GM18502 (cell line): ENCODE measurements at regions not wholly inside any gene's neighbourhood (a gene's known extent, or its start where the extent isn't known, plus 50 kb on each side); places are given as distances from the start of the nearest gene placed in this dataset.
"Not testable (repeated sequence)": the region's sequence is repeated elsewhere in the genome, so short reads cannot be mapped to it uniquely, and the experiment has no call there.

Experiments
- ATAC-seq: cut with Tn5 transposase; IDR thresholded peaks from one replicate; pipeline ENCODE4 v1.9.1; 2021; ENCODE audit warnings: mild to moderate bottlenecking; ENCODE audit not compliant: unreplicated experiment, poor library complexity

- no peak for ATAC-seq
These were observed 194.6 kb upstream of the EYA4 start for GRCh38 chr6:133046576-133046975.

DNA sequence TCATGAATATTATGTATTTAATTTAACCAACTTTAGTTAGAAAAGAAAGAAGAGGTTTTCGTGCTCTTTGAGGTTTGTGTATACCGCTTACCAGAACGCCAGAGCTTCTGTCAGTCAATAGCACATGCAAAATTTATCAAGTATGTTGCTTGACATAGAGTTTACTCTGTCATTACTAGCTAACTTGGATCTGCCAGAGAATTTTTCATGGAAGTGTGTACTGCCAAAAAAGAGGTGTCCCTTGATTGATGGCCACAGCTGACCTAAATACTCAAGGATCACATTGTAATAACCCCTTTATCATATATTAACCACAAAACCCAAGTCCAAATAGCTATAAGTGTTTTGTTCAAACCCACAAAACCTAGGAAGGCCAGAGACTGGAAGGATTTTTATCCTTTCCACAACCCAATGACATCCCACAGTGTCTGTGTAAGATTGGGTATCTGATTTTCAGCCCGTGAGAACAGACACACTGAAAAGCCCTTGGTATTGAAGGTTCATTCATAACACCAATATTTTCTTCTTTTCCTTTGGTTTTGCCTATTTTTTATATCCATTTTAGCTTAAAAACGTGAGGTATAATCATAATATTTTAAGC, 194.0 kb upstream of the EYA4 start:
- ATAC-seq = no peak

DNA sequence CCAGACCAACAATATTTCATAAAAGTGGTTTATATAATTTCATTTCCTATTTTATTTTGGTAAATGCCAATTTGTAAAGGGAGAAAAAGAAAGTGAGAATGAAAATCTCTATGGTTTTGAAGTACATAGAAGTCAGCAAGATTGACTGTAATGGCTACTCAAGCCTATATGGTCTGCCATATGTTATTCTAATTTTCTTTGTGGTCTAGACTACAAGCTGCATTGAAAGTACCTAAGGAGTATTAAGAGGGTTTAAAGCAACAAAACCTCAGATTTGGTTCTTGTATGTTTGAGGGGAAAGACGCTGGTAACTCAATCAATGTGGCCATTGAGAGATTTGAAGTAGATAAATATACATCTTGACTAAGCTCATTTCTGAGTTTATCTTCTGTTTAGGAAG, 193.5 kb upstream of the EYA4 start:
- ATAC-seq = no peak

DNA sequence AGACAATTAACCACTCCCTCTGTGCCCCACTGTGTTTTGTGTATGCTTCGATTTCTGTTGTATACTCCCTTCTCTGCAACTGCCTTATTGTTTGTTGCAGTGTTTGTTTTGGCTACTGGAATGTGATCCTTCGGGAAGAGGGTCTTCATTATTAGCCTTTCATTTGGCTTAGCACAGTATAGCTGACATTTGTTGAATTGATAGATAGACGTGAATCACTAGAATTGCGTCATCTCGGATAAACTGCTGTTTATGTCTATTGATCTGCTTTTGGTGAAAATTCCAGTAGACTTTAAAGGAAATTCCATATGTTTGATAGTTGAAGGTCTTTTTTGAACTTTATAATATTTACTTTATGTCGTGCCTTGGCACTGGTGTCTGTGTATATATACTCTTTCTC, 189.9 kb upstream of the EYA4 start:
- ATAC-seq = no peak

- ATAC-seq = no peak
These were observed 188.7 kb upstream of the EYA4 start for GRCh38 chr6:133052465-133052864.

DNA sequence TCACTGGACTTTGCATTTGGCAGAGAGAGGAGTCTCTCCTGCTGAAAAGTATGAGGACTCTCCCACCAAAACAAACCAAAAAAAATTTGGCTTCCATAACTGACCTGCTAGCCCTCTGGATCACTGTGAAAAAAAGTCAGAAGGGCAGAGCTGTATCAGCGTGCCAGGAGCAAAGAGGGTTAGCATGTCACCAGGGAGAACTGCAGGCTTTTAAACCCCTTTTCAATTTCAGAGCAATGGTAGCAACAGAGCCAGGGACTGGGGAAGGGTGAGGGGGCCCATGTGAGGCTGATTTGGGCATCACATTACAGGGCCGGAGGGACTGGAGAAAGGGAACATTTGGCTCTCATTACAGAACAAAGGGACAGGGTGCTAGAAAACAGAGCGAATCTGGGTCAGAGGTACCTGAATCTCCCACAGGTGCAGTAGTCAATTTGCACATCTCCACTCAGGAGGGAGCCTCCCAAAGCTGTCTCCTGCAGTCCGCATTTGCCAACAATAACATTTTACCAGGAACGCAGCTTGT, 185.7 kb upstream of the EYA4 start:
- no peak for ATAC-seq

DNA sequence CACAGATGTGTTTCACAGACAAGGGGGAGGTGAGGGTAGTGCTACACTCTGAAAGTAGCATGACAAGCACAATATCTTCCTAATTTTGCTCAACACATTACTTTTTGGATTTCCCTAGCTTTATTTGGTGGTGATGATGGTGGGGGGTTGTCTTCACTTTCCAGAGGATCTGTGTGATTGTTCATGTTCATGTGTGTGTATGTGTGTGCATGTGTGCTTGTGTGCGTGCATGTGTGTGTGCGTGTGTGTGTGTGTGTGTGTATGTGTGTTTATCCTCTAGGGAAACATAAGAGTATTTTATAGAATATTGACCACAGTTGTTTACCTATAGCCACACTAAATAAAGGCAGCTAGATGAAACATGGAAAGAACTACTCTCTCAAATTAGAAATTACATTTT, 183.8 kb upstream of the EYA4 start:
- no peak for ATAC-seq

DNA sequence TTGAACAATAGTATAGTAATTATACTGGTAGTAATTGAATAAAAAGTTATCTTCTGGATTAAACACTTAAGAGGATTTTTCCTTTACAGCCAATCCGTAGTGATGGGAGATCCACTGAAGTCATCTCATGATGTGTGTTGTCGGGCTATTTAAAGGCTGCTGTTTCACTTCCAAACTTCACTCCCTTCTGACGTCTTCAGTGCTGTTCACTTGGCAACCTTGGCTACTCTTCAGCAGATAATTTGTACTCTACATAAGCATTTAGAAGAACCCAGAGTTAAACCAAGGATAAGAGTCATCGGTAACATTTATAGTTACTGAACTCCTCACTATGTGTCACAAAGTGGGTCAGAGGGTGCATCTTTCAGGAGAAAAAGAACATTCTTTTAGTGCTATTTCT, 179.1 kb upstream of the EYA4 start:
- ATAC-seq = no peak

DNA sequence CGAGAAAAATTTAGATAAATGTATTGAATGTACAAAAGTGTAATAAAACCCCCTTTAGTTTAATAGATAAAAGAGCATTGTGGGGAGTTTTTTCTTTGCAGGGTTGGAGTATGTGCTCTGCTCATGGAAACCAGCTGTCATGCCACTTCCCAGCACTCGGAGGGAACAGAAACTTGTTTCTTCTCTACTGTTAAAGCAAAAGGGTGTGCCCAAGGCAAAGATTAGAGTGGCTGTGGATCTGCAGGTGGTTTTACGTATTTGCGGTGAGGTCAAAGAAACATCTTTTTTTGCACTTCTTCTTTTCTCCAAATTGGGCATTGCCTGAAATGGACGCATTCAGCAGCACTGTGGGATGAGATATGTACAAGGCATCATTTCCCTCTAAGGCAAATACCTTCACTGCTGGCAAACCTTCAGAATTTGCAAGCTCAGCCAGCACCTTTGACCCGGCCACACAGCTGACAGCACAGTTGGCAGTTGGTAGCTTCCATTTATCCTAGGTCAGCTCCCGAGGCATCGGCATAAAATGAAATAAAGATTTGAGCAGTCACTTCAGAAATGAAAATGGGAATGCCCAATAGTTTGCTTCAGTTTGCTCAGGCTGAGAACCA, 178.4 kb upstream of the EYA4 start:
- ATAC-seq = no peak

GRCh38 chr6:133067960-133068359, 173.2 kb upstream of the EYA4 start:
- ATAC-seq = no peak

DNA sequence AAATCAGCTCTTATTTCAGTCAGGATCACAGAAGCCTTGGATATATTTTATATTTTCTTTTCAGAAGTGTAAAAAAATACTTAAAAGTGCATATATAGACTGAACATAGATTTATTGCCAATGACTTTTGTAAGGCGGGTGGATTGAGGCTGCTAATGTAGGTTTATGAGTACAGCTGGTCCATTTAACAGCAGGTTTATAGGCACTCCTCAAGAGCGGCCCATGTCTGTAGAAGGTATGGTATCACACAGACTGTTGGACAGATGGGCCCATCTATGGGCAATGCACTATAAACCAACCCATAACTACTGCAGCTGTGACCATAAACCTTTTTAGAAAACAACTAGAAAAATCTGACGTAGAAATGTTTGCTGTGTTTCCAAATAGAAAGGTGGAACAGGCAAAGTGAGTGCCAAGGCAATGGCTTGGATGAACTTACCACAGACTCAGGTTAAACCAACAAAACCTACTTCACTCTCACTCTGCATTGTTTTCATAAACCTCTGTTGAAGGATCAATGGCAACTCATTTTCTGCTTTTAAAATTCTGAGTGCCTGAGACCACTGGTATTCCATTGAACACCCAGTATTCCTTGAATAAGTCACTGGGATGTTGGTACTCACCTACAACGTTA, 170.6 kb upstream of the EYA4 start:
- ATAC-seq = no peak

GRCh38 chr6:133079901-133080300, 161.3 kb upstream of the EYA4 start:
- no peak for ATAC-seq

DNA sequence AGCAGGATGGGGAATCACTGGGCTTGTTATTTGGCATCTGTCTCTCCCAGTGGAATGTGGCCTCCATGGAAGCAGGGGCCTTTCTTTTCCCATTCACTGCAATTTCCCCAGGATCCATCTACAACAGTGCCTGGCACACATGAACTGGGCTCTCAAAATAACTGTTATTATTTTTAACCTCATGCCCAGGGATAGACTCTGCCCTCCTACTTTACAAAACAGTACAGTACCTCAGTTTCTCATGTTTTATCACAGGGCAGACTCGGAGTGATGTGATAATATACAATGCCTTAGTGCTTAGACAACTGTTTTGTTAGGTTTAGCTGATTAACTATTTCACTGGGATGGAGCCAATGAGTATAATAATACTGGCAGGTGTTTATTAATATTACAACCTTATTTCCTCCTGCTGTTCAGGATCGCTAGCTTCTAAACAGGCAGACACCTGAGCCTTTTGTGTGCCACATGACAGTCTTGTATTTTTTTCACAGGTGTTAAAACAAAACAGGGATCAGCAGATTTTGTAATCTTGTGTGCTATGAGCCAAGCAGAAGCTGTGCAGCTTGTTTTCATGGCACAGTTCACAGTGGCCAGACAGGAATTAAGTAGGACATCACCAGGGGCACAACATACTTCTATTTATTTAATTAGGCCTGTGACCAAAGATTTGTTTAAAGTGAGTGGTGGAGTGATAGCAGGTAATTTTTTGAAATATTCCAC, 157.7 kb upstream of the EYA4 start:
- no peak for ATAC-seq

- ATAC-seq = no peak
These were observed 155.7 kb upstream of the EYA4 start for GRCh38 chr6:133085471-133085870.

GRCh38 chr6:133085896-133086295, 155.3 kb upstream of the EYA4 start:
- no peak for ATAC-seq

- no peak for ATAC-seq
These were observed 152.0 kb upstream of the EYA4 start for GRCh38 chr6:133088931-133089695.

DNA sequence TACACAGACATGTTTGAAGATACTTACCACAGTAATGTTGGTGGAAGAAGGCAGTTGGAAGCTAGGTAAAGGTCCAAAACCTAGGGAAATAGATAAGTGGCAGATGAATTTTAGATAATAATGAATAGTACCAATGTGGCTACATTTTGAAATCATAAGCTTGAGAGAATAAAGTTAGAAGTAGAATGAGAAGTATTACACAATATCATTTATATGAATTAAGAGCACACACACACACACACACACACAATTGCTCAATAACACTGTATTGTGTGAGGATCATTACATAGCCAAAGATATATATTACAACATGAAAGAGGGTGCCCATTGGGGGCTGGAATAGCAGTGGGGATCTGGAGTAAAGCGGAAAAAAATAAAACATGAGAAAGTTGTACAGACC, 149.0 kb upstream of the EYA4 start:
- no peak for ATAC-seq

- ATAC-seq = no peak
These were observed 148.4 kb upstream of the EYA4 start for GRCh38 chr6:133092771-133093170.

DNA sequence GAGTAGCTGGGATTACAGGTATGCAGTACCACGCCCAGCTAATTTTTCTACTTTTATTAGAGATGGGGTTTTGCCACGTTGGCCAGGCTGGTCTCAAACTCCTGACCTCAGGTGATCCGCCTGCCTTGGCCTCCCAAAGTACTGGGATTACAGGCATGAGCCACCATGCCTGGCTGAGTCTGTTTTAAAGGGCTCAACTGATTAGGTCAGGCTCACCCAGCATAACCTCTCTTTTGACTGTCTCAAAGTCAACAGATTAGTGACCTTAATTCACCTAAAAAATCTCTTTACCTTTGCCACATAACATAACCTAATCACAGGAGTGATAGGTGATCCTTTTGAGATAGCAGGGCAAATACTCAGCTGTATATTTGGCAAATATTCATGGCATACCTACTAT, 147.9 kb upstream of the EYA4 start:
- ATAC-seq = not testable (repeated sequence)

DNA sequence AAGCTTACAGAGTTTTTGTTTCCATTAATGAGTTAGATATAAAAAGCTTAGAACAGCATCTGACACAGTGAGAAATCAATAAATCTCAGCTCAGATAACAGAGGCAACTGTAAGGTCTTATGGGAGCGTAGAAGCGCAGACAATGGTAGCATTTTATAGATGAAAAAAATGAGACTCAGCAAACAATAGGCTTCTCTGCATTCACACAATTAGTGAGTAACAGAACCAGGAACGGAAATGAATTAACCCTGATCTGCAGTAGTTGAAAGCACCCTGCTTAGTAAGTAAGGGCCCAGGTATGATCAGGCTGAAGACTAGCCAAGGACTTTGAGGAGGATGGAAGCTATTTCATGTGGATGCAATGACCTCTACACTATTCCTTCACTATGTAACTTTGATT, 147.2 kb upstream of the EYA4 start:
- ATAC-seq = no peak
